HG02588 (cell line): ENCODE measurements at regions not wholly inside any gene's neighbourhood (a gene's known extent, or its start where the extent isn't known, plus 50 kb on each side); places are given as distances from the start of the nearest gene placed in this dataset.
A peak's percentile ranks its signal among the peaks of the same experiment; 100 is the strongest.
"Not testable (repeated sequence)": the region's sequence is repeated elsewhere in the genome, so short reads cannot be mapped to it uniquely, and the experiment has no call there.

ENCODE experiments used
- ATAC-seq: cut with Tn5 transposase; IDR thresholded peaks from one replicate; pipeline ENCODE4 v1.9.1; 2021; ENCODE audit warnings: mild to moderate bottlenecking, moderate library complexity; ENCODE audit not compliant: unreplicated experiment

GRCh38 chr4:26171501-26171900 lies 149.3 kb upstream of the RBPJ start:
- ATAC-seq, result no peak

DNA sequence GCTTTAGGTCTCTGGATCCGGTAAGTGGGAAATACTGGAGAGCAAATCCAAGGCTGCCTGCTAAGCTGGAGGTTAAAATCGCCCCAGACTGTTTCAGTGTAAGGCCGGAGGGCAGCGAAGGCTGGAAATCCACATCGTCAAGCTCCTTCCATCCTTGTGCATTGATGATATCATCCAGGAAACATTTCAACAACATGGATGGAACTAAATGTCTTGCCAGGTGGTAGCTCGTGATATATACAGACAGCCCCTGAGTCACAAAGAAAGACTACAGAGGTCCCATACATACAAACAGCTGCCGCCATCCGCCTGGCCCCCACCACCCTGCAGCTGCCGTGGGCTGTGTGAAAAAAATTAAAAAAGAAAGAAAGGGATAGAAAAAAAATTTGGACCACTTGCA lies 148.9 kb upstream of the RBPJ start:
- ATAC-seq, result no peak

DNA sequence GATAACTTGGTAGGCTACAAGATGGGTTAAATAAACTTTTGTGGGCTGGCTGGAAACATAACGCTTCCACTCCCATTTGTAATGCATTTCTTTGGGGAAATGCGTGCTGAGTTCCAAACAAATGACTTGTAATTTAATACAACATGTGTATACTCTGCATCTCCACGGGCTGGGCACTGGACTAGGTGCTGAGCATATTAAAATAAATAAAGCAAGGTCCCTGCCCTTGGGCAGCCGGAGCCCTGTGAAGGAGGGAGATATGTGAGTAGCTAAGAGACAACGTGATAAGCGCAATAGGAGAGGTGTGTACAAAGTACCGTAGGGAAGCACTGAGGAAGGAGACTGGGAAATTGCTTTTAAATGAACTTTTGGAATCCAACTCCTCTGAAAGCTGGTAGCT lies 147.2 kb upstream of the RBPJ start:
- ATAC-seq, result no peak

DNA sequence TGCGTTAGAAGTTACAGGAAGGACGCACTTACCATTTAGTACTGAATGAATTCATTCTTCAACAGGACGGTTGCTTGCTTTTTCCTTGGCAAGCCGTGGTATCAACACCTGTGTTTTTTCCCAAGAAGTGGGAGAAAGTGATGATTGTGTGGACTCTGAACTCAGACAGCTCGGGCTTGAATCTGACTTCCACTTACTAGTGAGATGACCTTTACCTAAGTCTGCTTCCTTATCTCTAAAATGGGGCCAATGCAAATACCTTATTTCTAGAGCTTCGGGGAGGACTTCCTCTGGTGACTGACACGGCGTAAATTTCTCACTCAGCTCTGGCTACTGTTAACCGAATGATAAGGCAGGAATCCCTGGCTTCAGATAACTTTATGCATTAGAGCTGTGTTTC lies 146.8 kb upstream of the RBPJ start:
- no peak for ATAC-seq

GRCh38 chr4:26175006-26175786 lies 145.6 kb upstream of the RBPJ start:
- peak; percentile 51 for ATAC-seq

GRCh38 chr4:26175905-26176470 lies 144.8 kb upstream of the RBPJ start:
- ATAC-seq, result no peak

DNA sequence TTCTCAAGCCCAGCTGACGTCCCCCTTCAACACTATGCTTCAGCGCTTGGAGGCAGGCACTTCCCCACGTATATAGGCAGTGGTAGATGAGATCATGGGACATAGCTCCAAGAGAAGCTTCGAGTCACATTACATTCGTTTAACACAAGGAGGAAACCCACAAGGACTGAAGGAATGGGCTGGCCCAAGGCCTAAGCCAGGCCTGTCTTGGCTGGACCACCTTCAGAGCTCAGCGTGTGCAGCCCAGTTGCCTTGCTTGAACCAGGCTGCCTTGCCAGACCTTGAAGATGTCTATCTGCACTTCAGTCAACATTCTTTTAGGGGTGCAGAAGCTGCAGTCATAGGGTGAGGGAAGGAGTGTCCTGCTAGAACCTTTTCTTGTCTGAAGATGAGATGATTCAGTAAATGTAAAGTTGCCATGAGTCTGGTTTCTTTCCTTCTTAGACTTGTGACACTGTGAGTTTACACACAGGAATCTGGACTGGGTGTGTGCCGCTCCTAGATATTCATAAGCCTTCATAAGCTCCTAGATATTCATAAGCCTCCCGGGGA lies 144.1 kb upstream of the RBPJ start:
- ATAC-seq, result no peak

- ATAC-seq, result no peak
Measured at GRCh38 chr4:26178854-26179253, 142.0 kb upstream of the RBPJ start.

DNA sequence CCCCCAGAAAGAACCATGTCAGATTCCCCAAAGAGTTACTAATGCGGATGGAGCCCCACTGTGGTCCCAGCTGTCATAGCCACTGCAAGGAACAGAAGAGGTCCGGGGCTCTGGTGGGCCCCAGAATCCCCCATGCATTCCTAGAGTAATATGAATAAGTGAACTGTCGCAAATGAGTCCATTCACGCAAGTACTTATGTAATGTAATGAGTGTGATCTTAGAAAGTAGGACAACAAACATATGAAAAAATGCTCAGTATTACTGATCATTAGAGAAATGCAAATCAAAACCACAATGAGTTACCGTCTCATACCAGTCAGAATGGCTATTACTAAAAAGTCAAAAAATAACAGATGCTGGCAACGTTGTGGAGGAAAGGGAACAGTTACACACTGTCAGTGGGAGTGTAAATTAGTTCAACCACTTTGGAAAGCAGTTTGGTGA lies 141.5 kb upstream of the RBPJ start:
- ATAC-seq, result peak; percentile 71

DNA sequence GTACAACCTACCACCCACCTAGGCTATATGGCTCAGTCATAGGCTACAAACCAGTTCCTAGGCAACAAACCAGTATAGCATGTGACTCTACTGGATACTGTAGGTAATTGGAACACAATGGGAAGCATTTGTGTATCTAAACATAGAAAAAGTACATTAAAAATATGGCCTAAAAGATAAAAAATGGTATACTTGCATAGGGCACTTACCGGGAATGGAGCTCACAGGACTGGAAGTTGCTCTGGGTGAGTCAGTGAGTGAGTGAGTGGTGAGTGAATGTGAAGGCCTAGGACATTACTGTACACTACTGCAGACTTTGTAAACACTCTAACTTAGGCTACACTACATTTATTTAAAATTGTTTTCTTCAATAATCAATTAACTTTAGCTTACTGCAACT lies 139.2 kb upstream of the RBPJ start:
- no peak for ATAC-seq

- ATAC-seq, result no peak
Measured at GRCh38 chr4:26183017-26183416, 137.8 kb upstream of the RBPJ start.

- ATAC-seq, result no peak
Measured at GRCh38 chr4:26185436-26185835, 135.4 kb upstream of the RBPJ start.

DNA sequence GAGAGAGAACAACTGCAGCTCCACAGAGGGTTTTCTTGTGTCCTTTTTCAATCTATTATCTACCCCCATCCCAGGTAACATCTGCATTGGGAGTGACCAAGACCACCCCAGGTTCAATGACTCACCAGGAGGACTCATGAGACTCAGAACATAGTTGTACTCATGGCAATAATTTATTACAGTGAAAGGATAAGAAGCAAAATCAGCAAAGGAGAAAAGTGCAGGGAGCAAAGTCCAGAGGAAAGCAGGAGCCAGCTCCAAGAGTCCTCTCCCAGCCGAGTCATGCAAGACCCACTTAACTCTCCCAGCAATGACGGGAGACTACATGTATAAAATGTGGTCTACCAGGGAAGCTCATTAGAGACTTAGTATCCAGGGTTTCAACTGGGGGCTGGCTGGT lies 129.5 kb upstream of the RBPJ start:
- no peak for ATAC-seq

DNA sequence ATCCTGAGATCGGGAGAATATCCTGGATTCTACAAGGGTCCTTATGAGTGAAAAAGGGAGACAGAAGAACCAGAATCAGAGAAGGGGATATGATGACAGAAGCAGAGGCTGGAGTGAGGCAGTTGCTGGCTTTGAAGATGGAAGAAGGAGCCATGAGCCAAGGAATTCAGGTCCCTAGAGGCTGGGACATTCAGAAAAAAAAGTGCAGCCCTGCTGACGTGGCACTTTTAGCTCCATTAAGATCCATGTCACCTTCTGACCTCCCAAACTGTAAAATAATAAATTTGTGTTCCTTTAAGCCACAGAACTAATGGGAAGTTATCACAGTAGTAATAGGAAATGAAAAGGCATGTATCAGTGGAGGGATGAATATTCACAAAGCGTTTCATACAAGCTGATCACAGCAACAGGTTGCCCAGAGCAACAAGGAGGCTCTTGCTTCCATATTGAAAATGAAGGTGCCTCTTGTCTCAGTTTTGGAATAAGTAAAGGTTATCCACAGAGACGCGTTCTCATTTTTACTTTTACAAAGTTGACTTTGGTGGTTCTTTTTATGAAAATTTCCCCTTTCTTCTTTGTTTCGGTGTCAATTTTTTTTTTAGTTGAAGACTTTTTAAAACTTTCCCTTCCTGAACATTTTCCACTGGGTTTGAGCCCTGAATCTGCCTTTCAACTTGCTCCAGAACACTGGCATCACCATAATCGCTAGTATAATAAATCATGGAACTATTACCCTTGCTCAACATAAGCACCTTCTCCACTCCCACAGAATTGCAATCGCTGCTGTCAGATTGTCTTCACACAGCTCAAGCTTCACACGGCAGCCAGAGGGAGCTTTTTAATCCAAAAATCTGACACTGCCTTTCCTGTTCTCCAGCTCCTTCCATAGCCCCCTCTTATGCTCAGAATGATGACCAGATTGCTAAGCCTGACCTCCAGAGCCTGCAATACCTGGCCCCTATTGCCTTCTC lies 127.6 kb upstream of the RBPJ start:
- peak; percentile 51 for ATAC-seq

DNA sequence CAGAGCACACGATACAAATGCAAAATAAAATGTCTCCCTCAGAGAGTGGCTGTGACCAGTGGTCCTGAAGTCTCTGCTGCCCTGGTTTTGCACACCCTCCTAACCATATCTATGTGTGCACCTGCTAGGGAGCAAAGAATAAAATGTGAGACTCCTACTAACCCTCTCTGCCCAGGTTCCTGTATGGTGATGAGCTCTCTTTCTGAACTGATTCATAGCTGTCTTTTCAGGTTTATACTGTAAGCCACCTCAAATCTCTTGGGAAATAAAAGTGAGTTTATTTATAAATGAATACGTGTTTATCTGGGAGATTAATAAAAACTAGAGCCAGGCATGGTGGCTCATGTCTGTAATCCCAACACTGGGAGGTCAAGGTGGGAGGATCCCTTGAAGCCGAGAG lies 126.0 kb upstream of the RBPJ start:
- no peak for ATAC-seq

- ATAC-seq, result no peak
Measured at GRCh38 chr4:26196567-26196966, 124.2 kb upstream of the RBPJ start.

DNA sequence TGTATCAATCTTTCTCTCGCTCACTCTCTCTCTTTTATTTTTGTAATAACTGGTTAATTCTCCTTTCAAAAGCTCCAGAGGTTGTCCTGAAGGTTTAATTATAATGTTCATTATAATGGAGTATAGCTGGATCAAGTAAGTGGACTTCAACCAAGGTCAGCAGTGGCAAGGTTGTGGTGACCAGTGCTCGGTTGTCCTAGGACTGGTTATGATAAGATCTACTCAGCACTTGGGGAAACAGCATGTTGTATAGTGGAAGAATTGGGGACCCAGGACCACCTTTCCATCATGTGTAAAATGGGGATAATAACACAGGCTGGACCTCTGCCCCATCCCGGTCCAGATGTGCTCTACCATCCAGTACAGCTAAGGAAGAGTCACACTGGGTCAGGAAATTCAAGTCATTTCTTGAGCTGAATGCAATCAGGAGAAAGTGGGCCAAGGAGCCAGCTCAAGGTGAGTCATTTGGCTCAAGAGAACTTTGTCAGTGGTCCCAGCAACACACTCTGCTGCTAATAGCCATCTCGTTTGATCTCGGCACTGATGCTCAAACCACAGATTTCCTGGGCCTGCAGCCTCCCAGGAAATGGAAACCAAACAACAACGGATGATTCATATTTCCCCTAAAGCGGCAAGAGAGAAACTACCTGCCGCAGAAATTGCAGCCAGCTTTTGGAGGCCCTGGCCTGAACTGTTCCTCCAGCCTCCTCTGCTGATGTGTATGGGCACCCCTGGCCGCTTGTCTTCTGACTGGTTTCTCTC lies 123.6 kb upstream of the RBPJ start:
- peak; percentile 79 for ATAC-seq

- not testable (repeated sequence) for ATAC-seq
Measured at GRCh38 chr4:26198931-26199330, 121.9 kb upstream of the RBPJ start.

GRCh38 chr4:26199596-26199995 lies 121.2 kb upstream of the RBPJ start:
- no peak for ATAC-seq

GRCh38 chr4:26201120-26201519 lies 119.7 kb upstream of the RBPJ start:
- ATAC-seq, result no peak
